ENCODE measurements at regions not wholly inside any gene's neighbourhood (a gene's known extent, or its start where the extent isn't known, plus 50 kb on each side); places are given as distances from the start of the nearest gene placed in this dataset.
"Not testable (repeated sequence)": the region's sequence is repeated elsewhere in the genome, so short reads cannot be mapped to it uniquely, and the experiment has no call there.

GRCh38 chr2:145753041-145753608 is 1233.2 kb upstream of the ZEB2 start:
- no peak for DNase-seq

GRCh38 chr2:145752091-145752806 is 1232.3 kb upstream of the ZEB2 start:
- DNase-seq = no peak

GRCh38 chr2:145751629-145752028 is 1231.7 kb upstream of the ZEB2 start:
- peak; percentile 23 for DNase-seq

- DNase-seq = no peak
Observed at GRCh38 chr2:145751155-145751554, 1231.2 kb upstream of the ZEB2 start.

GRCh38 chr2:145750612-145751011 is 1230.7 kb upstream of the ZEB2 start:
- DNase-seq = peak; percentile 5

- DNase-seq = no peak
Observed at GRCh38 chr2:145750144-145750543, 1230.2 kb upstream of the ZEB2 start.

GRCh38 chr2:145749556-145749955 is 1229.6 kb upstream of the ZEB2 start:
- no peak for DNase-seq

GRCh38 chr2:145748927-145749326 is 1229.0 kb upstream of the ZEB2 start:
- no peak for DNase-seq

- DNase-seq = no peak
Observed at GRCh38 chr2:145747715-145748114, 1227.8 kb upstream of the ZEB2 start.

GRCh38 chr2:145745387-145745721 is 1225.4 kb upstream of the ZEB2 start:
- not testable (repeated sequence) for DNase-seq

- no peak for DNase-seq
Observed at GRCh38 chr2:145744541-145745386, 1224.8 kb upstream of the ZEB2 start.

GRCh38 chr2:145743011-145743410 is 1223.1 kb upstream of the ZEB2 start:
- no peak for DNase-seq

GRCh38 chr2:145741636-145742035 is 1221.7 kb upstream of the ZEB2 start:
- DNase-seq = no peak

- no peak for DNase-seq
Observed at GRCh38 chr2:145741181-145741580, 1221.3 kb upstream of the ZEB2 start.

GRCh38 chr2:145740302-145740701 is 1220.4 kb upstream of the ZEB2 start:
- DNase-seq = no peak

- DNase-seq = no peak
Observed at GRCh38 chr2:145739681-145740080, 1219.8 kb upstream of the ZEB2 start.

- DNase-seq = no peak
Observed at GRCh38 chr2:145736871-145737270, 1217.0 kb upstream of the ZEB2 start.

- DNase-seq = no peak
Observed at GRCh38 chr2:145731467-145731866, 1211.5 kb upstream of the ZEB2 start.

- no peak for DNase-seq
Observed at GRCh38 chr2:145729993-145730770, 1210.3 kb upstream of the ZEB2 start.

- DNase-seq = no peak
Observed at GRCh38 chr2:145729481-145729880, 1209.6 kb upstream of the ZEB2 start.

- no peak for DNase-seq
Observed at GRCh38 chr2:145728511-145728910, 1208.6 kb upstream of the ZEB2 start.

GRCh38 chr2:145725876-145726275 is 1206.0 kb upstream of the ZEB2 start:
- DNase-seq = no peak

- no peak for DNase-seq
Observed at GRCh38 chr2:145724311-145724898, 1204.5 kb upstream of the ZEB2 start.
